Ovary (tissue), 3 donors: ENCODE measurements at regions not wholly inside any gene's neighbourhood (a gene's known extent, or its start where the extent isn't known, plus 50 kb on each side); places are given as distances from the start of the nearest gene placed in this dataset.

Source experiments
- CTCF ChIP-seq, 3 donors: fragments of 450-650 bp in 2 of 3; fragments of 200-600 bp in 1 of 3; IDR thresholded peaks; one replicate each; pipeline versions ENCODE4 v1.5.1 to v1.8.0; 2016 to 2022; ENCODE audit warnings: antibody characterized with exemption in 3 of 3, mild to moderate bottlenecking in 1 of 3
- POLR2A ChIP-seq: fragments of 450-650 bp; IDR thresholded peaks from one replicate; pipeline ENCODE4 v1.6.1; 2017; ENCODE audit warnings: antibody characterized with exemption, mild to moderate bottlenecking, moderate library complexity
- donor health status: DM: no; HTN: no; CAD: no.

- TF ChIP-seq CTCF (IDR thresholded peaks at IDR 0.05) (no peak), POLR2A (no peak)
Measured at GRCh38 chr22:35486116-35486631, 54.5 kb upstream of the RASD2 start.
